NCI-H446 treated with DMSO at 0.1 percent for 48 hours (cell line): ENCODE measurements at regions not wholly inside any gene's neighbourhood (a gene's known extent, or its start where the extent isn't known, plus 50 kb on each side); places are given as distances from the start of the nearest gene placed in this dataset.
A peak's percentile ranks its signal among the peaks of the same experiment; 100 is the strongest.
"Not testable (repeated sequence)": the region's sequence is repeated elsewhere in the genome, so short reads cannot be mapped to it uniquely, and the experiment has no call there.

Experiments
- DNase-seq: peaks from one replicate; lab custom pipeline; 2025; lab: John Stamatoyannopoulos, UW

DNA sequence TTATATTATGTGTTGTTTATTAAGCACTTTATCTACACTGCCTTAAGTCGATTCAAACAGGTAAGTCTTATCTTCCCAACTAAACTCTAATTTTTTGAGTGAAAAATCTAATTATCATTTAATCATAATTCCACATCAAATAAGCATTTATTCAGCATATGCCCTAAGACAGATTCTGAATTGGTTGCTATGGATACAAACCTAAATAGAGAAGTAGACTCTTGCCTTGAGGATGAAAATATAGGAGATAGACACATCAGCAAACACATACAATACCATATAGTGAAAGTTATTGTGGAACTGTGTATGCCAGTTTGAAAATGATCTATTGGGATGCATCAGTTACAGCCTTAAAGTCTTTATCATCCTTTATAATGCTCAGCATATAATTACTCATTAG is 1679.9 kb downstream of the SLITRK1 start:
- no peak for DNase-seq

DNA sequence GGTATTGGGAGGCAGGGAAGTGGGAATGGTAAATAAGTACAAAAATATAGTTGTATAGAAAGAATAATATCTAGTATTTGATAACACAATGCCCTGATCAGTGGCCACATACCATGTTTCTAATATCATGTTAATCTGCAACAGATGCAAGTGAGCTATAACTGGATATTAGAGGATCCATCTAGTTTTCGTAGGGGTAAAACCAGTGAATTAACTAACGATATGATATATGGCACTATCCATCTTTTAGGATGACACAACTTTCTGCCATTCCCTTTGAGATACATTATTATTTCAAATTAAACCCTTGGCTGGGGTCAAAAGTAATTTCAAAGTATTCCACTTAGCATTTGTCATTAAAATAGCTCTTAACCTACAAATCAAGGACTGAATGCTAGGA is 1686.2 kb downstream of the SLITRK1 start:
- DNase-seq = no peak

DNA sequence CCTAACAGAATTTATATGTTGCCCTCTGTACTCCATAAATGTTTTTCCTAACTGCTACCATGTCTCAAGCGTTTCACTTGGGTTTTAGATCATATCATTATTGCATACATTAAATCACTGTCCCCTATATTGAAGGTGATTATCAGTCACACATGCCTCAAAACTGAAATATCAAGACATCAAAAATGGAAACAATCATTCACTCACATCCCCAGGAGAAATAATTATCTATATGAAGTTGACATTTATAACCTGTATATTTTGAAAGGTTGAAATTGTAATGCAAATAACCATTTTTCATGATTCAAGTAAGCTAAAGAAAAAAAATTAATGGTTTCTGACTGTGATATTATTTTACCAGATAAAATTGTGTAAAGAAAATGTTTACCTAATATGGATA is 1695.0 kb downstream of the SLITRK1 start:
- DNase-seq = no peak

DNA sequence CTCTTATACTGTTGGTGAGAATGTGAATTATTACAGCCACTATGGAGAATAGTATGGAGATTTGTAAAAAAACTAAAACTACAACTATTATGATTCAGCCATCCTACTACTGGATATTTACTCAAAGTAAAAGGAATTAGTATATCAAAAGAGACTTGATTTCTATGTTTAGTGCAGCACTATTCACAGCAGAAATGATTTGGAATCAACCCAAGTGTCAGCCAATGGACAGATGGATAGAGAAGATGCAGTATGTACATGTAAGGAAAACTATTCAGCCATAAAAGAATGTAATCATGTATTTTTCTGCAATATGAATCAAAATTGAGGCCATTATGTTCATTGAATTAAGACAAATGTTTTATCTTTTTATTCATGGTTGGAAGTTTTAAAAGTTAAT is 1705.5 kb downstream of the SLITRK1 start:
- DNase-seq = no peak

DNA sequence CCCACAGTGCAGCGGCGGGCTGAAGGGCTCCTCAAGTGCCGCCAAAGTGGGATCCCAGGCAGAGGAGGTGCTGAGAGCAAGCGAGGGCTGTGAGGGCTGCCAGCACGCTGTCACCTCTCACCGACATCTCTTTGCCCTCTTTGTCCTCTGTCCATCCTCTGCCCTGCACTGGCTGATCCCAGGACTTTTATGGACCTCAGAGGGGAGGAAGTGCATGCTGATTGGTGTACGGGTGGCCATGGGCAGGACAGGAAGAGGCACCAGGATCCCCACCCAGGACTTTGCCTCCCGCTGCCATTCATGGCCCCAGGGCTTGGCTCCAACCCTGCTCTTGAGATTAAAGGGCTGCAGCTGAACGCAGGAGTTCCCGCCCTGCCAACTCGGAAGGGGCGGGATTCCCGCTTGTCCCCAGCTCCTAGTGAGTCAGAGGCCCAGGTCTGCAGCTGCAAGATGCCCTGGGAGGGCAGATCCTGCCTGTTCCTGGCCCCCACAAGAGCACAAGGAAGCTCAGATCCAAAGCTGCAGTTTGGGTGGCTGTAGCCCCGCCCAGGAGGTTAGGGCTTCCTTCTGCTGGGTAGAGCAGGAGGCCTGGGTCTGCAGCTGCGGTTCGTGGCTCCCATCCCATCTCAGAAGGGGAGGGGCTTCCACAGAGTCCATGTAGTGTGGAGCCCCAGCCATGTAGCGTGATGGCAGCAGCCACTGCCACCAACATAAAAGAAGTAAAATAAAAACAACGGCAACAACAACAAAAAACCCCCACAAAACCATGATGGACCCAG is 1716.7 kb downstream of the SLITRK1 start:
- DNase-seq = peak; percentile 7

DNA sequence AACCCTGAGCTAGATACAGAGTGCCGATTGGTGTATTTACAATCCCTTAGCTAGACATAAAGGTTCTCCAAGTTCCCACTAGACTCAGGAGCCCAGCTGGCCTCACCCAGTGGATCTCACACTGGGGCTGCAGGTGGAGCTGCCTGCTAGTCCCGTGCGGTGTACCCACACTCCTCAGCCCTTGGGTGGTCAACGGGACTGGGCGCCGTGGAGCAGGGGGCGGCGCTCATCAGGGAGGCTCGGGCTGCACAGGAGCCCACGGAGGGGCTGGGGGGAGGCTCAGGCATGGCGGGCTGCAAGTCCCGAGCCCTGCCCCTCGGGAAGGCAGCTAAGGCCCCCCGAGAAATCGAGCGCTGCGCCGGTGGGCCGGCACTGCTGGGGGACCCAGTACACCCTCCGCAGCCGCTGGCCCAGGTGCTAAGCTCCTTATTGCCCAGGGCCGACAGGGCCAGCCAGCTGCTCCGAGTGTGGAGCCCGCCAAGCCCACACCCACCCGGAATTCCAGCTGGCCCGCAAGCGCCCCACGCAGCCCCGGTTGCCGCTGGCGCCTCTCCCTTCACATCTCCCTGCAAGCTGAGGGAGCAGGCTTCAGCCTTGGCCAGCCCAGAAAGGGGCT is 1717.4 kb downstream of the SLITRK1 start:
- DNase-seq = not testable (repeated sequence)

DNA sequence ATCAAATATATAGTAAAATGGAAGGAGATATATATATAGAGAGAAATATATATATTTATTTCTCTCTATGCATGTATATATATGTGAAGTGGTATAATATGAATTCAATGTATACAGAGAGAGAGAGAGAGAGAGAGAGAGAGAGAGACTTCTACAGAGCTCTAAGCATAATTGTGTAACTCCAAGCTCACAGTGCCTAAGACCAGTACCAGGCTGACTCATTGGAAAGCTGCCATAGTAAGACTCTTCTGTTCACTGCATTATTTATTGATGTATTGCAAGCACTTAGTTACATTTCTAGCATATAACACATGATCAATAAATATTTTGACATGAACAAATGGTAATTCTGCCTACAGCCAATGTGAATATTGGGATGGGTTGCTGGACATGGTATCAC is 1734.7 kb downstream of the SLITRK1 start:
- no peak for DNase-seq

DNA sequence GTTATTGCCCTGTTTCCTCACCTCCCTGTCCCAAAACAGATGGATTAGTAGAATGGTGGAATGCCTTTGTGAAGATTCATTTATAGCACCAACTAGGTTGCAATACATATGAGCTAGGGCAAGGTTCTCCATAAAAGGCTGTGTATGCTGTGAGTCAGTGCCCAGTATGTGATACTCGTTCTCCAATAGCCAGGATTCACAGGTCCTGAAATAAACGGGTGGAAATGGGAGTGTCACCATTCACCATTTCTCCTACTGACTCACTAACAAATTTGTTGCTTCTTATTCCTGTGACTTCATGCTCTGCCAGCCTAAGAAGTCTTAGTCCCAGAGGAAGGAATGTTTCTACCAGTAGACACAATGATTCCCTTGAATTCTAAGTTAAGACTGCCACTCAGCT is 1745.4 kb downstream of the SLITRK1 start:
- no peak for DNase-seq

DNA sequence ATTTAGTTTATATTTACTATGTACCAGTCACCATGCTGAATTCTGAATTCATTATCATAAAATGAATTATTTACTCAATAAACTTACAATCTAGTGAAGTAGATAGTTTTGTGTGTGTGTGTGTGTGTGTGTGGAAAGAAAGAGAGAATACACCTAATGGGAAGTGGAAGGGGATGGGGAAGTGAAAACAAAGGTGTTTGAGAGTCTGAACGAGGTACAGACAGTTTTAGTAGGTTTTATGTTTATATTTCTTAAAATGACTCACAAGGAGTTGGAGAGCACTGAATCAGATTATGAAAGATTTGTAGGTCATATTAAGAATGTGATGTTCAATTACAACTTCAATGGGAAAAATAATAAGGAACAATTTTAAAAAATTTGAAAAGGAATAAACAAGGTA is 1753.0 kb downstream of the SLITRK1 start:
- DNase-seq = no peak

DNA sequence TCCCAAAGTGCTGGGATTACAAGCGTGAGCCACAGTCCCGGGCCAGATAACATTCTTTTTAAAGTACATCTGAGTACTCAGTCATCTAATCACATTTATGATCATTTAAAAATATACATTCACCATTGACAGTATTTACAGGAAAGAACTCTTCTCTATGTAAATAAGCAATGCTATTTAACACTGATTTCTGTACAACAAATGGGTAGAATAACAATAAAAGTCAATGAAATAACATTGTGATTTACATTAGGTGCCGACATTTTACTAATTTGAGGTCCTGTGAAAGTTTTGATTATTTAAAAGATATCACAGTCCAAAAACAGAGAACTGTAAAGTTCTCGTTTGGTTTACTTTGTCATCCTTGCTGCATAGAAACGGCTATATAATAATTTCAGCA is 1763.7 kb downstream of the SLITRK1 start:
- DNase-seq = no peak

DNA sequence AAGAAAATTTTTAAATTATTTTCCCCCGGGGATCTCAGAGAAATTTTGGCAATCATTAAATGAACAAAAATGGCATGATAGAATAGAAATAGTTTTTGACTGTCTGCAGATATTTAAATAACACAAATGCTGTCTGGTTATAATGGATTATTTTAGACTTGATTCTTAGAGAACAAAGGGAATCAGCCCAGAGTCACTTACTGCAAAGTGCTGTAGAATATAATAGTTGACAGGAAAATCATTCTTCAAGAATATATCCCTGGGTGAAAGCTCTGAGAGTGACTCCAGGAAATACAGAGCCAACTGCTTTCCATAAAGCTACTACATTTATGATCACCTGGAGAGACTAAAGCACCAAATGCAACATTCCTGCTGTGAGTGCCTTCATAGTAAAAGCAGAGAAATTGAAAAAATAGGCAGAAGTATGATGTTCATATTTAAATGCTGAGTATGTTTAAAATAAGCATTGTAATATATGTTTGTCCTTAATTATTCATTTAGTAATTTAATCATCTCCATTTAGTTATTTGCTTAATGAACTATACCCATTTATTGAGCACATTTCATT is 1765.8 kb downstream of the SLITRK1 start:
- DNase-seq = no peak

DNA sequence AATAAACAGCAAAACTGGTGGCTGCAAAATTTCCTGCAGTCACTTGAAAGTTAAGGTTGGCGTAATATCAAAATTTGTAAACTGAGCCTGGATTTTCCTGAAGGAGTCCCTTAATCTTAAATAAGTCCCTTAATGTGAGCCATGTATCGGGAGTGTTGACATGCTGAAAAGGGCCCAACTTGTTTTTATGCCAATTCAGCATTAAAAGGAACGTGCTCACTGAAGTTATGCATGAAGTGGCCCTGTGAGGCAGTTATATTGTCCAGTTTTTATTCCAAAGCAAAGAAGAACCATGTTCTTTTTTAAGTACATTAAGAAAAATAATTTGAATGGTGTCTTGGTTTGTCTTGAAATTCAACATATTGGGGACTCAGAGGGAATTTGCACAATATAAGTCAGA is 1766.9 kb downstream of the SLITRK1 start:
- no peak for DNase-seq

DNA sequence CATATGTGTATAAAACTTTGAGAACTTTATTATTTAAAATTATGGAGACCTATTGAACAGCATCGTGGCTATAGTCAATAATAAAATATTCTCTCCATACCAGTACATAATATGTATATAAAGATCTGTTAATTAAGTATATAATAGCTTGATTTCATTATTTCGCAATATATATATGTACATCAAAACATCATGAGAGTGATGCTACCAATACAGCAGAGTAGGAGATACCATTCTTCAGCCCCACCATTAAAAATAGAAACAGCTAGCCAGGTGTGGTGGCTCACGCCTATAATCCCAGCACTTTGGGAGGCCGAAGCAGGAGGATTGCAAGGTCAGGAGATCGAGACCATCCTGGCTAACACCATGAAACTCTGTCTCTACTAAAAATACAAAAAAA is 1755.3 kb upstream of the SPRY2 start:
- no peak for DNase-seq

DNA sequence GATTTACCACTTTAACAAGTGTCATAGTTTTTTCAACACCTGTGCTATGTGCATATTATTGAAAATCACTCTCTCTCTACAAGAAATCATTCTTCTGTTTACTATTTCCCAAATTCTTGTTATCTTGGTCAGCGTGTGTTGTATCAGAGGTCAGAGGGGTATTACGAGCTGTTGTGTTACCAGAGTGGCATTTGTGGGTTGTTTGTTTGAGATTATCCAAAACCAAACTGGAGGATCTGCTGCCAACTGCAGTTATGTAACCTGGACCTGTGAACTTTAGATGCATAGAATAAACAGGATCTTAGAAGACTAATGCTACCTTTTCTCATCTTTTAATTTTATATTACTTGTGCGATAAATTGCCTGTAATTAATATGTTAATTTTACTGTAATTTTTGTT is 1751.4 kb upstream of the SPRY2 start:
- no peak for DNase-seq

DNA sequence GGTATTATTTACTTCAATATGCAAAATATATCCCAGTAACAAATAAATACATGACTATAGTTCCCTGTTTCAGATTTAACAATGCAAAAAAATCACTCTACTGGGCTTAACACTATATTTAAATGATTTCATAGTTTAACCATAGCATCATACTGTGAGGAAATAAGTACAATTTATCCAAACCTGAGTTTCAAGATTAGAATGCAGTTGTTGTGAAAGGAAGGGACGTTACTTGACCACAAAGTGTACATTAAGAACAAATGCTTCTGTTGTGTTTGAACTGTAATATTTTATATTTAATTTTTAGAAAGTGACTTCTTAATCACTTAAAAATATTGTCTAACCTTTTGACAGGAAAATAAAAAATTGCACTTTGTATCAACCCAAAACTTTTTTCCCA is 1747.9 kb upstream of the SPRY2 start:
- no peak for DNase-seq

DNA sequence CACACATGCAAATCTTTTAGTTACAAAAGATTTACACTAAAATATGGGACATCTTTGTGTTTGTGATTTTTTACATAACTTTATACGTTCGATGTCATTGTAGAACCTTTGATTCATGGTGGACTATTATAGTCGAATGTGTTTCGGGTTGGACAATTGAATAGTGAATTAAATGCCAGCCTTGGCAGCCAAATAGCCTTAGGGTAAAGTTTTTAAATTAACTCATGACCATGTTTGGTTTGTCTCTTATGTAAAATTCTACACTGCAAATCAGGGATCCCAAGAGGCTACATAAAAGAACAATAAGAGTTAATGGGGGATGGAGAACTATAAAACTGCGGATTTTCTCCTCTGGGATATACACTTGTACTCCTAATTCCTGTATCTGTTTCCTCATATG is 1735.6 kb upstream of the SPRY2 start:
- no peak for DNase-seq

DNA sequence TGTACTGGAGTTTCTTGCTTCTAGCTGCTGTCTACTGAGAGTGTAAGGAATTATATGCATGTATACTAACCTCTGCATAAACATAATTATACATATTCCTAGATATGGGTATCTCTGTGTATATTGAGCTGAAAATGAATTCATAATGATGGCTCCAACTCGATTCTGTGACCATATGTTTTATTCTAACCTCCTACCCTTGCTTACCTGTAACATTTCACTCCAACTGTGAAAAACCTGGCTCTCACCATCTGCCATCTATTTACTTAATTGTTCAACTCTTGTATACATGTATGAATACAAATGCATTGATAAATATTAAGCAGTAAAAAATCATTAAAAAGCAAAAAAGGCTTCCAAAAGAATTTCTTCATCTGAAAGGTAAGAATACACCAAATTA is 1729.5 kb upstream of the SPRY2 start:
- no peak for DNase-seq

DNA sequence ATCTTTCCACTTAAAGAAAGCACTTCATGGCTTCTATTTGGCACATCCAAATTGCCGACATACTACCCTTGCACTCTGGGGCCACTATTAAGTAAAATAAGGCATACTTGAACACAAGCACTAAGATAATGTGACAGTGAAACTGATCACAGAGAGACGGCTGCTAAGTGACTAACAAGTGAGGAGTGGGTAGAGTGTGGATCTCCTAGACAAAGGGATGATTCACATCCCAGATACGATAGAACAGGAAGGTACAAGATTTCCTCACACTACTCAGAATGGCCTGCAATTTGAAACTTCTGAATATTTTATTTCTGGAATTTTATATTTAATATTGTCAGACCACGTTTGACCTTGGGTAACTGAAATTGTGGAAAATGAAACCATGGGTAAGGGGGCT is 1721.8 kb upstream of the SPRY2 start:
- DNase-seq = no peak

DNA sequence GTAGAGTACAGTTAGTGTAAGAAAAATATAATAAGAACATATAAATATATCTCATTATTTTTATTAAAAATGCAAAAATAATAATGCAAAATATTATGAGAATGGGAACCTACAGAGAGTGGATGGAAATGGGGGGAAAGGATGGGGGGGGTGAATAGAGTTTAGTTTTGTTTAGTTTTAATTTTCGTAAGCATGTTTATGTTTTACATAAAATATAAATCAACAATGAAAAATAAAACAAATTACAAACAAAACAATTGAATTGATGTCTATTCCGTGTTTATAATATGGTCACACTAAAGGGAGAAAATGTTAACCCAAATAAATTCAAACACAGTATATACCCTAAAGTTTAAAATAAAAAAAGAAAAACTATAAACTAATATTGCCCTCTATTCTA is 1717.4 kb upstream of the SPRY2 start:
- DNase-seq = no peak

DNA sequence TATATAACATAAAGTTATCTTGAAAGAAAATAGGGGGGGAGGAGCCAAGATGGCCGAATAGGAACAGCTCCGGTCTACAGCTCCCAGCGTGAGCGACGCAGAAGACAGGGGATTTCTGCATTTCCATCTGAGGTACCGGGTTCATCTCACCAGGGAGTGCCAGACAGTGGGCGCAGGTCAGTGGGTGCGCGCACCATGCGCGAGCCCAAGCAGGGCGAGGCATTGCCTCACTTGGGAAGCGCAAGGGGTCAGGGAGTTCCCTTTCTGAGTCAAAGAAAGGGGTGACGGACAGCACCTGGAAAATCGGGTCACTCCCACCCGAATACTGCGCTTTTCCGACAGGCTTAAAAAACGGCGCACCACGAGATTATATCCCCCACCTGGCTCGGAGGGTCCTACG is 1704.4 kb upstream of the SPRY2 start:
- DNase-seq = not testable (repeated sequence)

DNA sequence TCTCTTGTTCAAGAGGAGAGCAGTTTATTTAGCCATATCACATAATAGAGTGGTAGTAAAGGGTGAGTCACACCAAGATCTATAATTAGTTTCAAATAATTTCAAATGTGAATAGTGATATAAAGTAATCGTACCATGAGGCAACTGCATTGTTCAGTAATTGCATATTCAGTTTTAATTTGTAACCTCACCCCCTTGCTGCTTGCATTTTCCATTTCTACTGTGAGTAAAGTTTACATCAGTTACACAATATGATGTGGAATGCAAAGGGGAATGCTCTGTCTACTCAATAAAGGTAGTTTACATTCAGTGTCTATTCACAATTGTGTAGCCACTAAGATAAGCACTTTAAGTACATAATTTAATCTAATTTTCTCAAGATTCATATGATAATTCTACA is 1695.7 kb upstream of the SPRY2 start:
- no peak for DNase-seq

DNA sequence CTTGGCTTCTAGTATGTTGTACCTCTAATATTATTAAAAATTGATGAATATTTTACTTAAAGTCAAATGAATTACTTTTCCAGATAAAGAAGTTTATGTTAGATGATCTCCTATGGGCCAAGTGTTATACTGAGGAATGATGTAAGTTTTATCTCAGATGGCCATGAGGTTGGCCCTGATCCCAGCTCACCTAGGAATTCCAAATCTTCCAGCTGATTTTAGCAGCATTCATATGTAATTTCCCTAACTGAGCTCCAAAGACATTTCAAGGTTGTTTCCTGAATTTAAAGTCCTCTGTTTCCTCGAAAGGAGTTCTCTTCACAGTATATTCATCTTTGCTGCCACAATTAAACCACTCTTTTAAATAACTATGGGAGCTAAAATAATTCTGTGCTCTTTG is 1670.4 kb upstream of the SPRY2 start:
- no peak for DNase-seq

DNA sequence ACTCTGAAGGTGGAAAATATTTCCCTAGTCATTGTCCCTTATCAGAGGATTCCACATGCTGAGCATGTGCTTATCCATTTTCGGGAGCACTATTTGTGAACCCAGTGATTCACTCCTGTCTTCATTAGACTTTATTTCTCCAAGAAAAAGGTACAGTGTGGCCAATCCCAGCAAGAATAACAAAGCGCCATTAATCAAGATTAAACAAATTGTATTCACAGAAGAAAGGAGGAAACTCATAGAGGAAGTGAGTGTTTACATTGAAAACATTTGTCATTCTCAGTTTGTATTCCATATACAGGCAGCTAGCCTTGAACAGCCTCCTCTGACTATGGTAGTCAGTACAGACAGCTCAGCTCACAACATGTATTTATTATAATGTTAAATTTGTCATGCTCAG is 1669.9 kb upstream of the SPRY2 start:
- no peak for DNase-seq

DNA sequence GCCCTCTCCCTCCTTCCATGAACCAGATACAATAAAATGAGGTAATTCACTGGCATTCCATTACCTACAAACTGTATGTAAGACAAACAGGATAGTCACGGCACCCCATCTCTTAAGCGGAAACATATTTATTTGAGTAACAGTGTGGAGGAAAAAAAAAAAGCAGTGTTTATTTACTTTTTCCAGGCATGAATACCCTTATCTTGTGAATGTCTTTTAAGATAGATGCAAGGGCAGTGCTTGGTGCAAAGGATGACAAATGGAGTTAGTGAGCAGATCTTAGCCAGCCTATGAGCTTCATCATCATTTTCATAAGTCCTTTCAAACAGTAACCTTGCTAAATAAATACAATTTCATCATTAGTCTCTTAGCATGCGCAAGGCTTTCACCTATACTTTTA is 1661.8 kb upstream of the SPRY2 start:
- DNase-seq = no peak
